HL-60/S4 treated with phorbol 12-myristate 13-acetate at 8.2 ng/mL for 4 days and 3 days (cell line): ENCODE measurements at regions not wholly inside any gene's neighbourhood (a gene's known extent, or its start where the extent isn't known, plus 50 kb on each side); places are given as distances from the start of the nearest gene placed in this dataset.

ENCODE experiments used
- in situ Hi-C: fragments of 300-500 bp; cut with MboI; formaldehyde crosslinking; loops from 2 replicates; pipeline ENCODE4 v1.15.0; 2022; ENCODE audit warnings: low sequenced_read_pairs

DNA sequence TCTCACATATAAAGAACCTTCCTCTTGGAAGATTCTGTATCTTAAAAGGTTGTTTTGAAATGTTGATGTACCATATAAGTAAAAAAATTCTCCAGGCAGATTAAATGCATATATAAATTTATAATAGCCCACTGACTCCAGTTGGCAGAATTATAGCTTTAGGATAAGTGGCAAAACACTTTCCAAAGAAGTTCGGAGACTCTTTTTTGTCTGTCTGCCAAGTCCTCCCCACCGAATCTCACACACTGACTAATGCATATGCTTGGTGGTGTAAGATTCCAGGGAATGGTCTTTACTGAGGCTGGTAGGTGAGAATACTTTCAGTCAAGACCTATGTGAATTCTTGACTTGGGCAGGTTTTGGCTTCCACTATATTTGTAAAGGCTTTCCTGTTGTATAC, 724.3 kb upstream of the CXADR start:
- in situ Hi-C loops, result no loop called here

DNA sequence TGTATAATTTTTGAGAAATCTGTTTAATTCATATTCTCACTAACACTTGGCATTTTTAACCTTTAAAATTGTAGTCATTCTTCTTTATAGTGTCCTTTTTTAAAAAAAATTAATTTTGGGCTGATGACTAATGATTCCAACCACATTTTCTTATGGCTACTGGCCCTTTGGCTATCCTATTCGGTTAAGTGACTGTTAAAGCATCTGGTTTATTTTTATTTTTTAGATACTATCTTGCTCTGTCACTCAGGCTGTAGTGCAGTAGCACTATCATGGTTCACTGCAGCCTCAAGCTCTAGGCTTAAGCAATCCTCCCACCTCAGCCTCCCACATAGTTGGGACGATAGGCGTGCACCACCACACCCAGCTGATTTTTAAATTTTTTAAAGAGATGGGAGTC, 723.2 kb upstream of the CXADR start:
- in situ Hi-C loops, result no loop called here

DNA sequence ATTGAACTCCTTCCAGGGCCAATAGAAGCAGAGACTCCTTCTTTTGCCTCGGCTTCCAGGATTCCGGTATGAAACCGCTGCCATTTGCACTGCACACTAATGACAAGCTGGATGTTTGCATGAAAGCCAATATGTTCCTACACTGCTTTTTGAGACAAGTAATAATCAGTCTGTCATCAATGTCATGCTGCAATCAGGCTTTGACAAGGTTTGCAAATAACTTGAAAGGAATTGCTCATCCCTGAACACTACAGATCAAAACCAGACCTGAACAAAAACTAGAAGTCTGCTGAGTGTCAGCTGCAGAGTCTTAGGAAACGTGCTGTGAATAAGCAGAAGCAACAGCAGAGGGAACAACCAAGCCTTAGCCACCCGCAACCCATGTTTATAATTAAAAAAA, 720.7 kb upstream of the CXADR start:
- in situ Hi-C loops, result no loop called here

DNA sequence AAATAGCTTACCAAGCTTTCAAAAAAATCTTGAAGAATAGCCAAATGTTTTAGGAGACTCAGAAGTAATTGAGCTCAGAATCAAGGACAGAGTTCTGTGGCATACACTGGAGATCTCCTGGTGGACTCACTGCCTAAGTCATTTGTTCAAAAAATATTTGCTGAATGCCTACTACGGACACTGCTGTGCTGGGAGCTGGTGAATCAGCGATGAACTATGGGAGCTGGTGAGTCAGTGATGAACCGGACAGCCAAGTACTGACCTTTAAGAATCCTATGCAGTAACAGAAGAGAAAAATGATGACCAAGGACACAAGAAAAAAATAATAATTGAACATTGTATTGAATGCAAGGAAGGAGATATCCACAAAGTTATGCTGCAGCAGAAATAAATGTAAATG, 717.9 kb upstream of the CXADR start:
- in situ Hi-C loops, result no loop called here

DNA sequence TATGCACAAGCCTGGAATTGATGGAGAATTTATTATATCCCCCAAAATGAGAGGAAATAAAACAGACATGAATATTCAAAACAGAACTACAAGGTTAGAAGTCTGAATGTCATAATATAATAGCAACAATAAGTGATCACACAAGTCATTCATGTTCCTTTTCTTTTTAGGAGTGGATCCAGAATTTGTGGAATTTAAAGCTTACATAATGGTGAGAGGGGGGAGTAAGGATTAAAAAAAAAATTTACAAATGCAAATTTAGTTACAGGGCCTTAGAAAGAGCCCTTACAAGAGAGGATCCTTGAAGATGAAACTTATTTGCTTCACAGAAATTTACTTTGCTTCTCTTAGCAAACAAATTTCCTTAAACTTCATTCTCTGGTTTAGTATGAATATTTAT, 716.1 kb upstream of the CXADR start:
- in situ Hi-C loops, result no loop called here

DNA sequence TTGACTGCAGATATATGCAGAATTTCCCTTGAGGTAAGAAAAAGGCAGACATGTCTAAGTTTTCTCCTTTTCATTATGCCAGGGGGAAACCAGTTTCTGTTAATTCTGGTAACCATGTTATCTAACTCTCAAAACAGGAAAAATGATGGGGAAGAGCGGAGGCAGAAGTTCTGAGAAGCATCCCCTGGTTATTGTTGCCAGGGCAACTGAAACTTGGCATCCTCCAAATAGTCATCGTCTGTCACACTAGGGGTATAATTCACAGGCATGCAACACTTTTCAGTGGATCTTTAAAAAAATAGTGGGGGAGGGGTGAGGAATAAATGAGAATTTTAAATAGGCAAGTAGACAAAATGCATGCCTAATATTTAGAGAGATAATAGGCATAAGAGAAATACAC, 715.3 kb upstream of the CXADR start:
- in situ Hi-C loops, result no loop called here

DNA sequence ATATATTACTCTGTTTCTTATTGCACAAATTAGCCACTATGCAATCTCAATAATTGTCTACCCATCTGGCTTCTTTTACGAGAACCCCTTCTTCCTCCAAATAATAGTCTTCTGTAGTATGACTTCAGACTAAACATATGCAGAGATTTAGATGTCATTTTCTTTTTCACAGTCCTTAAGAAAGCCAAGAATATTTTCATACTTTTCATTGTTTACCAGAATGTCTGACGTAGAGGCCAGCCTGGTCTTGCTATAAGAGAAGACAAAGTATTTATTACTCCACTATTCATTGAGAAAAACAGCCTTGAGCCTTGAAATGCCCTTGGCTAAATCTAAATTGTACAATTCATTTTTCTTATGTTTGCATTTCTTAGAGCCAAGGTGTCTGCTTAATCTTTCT, 714.9 kb upstream of the CXADR start:
- in situ Hi-C loops, result no loop called here

DNA sequence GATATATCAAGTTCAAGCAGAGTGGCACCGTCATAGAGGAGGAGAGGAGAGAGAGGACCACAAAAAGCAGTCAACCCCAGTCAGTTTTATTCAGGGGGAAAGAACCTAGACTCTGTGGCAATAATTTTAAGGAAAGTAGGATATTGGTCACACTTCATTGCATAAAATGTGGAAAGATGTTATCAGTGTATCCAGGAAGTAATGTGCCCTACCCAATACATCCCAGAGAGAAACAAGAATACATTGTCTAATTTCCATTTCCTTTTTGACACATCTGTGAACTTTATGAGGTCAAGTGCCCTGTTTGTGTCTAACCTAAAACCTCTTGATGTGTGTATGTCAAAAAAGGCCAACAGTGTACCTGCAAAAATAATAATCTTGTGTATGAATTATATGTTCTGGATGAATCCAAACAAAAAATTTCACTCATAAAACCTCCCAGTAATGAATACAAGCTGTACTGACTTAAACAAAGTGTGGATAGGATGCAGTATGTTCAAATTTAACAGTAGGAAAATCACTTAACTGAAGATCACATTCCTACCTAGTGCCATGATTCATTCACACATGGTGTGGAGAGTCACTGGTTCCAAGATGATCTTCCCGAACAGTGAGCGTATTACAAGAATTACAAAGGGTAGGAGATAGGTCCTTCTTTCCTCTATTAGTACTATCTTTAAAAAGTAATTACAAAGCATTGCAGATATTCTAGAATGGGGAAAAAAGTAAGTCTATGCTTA, 712.1 kb upstream of the CXADR start:
- in situ Hi-C loops, result no loop called here

DNA sequence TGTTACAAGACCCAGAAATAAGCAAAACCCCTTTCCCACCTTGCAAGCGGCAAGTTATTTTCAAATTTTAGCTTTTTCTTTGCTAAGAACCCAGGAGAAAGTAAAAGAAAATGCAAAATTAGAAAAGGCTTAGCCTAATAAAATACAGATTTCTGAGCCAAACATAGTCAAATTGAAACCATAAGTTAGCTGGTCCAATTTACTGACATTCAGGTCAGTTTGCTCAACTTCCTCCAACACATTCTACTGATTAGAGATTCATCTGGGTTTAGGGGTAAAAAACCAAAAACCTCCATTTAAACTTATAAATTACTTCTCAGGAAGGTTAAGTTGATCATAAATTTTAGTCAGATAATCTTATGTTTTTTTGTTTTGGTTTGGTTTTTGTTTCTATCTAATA, 701.8 kb upstream of the CXADR start:
- in situ Hi-C loops, result no loop called here

DNA sequence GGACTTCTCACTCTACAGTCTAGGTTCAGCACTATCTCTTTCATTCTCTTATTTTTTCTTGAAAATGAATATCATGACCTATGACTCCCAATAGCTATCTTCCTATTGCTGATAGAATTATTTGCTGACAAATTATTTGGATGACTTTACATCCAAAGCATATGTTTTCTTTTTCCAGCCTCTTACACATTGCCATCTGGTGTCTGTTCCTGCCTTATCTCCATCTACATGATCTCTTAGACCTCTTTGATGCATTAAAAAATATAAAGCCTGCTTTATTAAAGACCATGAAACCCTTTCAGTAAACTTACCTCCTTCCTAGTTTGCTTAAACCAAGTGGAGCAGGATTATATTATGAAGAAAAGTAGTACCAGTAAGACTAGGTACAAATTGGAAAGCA, 700.9 kb upstream of the CXADR start:
- in situ Hi-C loops, result no loop called here

DNA sequence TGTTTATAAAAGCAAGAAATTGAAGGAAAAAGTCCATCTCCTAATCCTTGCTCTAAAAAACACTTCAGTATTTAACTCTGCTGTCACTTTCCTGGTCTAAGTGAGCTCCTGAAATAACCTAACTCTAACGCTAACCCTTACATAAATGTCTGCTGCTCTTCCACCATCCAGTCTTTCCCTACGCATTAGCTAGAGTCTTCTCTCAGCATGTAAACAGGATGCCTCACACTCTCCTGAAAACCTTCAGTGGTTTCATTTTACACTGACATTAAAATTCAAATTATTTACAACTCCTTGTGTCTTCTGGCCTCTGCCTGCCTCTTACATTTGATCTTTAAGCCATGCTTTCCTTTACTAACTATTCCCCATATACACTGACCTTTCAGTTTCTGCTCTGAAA, 697.6 kb upstream of the CXADR start:
- in situ Hi-C loops, result no loop called here

DNA sequence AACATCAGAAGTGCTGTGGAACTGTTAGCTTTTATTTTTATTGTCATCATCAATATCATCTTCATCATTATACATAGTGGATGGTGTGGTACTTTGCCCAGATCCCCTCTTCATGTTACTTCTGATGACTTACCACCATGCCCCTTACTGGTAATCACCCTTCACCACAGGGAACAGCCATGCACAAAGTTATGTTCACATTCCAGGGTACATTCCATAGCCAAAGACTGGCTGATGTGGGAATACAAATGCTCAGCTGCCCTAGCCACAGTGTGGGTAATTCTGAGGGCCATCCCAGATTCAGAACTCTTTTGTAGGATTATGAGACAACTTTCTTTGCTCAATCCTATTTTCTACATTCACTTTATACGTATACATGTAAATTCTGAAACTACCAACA, 691.3 kb upstream of the CXADR start:
- in situ Hi-C loops, result no loop called here

DNA sequence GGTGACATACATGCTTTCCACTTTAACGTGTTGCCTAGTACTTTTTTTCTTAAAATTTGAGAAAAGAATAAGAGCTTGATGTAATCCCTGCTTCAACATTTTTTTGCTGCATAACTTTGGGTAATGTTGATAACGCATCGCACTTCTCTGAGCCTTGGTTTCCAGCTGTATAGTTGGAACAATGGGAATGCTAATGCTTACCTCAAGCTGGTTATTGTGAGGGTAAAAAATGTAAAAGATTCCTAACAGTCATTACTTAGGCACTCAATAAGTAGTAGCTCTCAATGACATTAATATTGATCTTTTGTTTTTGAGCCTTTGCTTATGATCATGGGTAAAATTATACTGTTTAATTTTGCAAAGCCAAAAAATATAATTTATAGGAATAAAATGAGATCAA, 683.3 kb upstream of the CXADR start:
- in situ Hi-C loops, result no loop called here

DNA sequence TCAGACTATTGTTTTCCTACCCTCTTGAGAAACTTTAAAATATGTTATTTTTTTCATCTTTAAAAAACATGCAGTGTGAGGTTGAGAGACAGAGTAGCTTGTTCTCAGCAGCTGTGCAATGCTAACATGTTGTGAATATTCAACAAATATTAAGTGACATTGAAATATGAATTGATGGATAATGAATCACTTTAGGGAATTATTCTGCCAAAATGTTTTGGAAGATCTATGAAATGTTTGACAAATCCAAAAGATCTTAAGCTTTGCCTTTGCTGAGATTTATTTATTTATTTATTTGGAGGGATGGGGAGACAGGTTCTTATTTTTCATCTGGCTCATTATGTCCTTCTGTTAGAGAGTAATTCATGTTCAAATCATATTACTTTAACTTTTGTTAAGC, 680.1 kb upstream of the CXADR start:
- in situ Hi-C loops, result no loop called here

DNA sequence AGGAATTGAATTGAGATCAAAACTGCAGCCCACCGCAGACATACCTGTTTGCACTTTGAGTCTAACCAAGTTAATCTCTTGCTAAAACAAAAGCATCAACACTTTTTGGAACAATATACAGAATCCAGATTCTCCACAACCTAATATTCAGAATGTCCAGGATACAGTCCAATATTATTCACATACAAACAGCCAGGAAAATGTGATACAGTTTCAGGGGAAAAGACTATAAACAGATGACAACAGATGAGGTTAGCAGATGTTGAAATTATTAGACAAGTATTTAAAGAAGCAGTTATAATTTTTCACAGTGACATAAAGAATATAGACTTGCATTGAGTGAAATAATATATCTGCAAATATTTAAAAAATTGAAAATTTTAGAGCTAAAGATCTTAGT, 678.1 kb upstream of the CXADR start:
- in situ Hi-C loops, result no loop called here

DNA sequence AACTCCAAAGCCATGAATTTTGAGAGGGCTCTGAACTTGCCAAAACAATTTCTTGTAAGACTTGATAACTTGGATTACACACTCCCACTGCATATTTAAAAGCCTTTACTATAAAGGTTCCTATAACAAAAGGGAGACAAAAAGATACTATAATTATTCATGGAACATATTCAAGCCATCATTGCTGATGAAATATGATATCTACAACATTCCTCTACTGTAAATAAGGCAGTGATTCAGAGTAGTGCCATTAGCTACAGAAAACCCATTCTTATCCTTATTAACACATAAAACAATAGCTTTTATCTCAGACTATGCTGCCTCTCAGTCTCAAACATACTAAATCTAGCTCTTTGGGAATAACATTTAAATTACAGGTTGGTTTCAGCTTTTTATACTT, 675.5 kb upstream of the CXADR start:
- in situ Hi-C loops, result no loop called here

DNA sequence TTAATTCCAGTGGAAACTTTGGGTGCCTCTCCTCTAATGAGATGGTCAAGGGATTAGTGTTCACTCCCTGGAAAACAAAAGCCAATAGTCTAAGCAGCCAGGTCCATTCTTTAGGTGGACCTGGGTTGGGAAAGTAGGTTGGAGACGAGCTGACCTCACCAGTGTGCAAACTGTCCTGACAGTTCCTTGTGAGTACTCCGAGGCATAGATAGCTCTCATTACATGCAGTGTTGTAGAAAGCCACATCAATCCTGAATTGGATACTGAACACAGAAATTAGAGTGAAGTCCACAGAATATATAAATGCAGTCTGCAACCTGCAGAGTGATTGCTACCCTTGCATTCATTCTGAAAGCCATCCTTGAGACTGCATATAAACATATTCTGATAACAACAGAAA, 675.1 kb upstream of the CXADR start:
- in situ Hi-C loops, result no loop called here

DNA sequence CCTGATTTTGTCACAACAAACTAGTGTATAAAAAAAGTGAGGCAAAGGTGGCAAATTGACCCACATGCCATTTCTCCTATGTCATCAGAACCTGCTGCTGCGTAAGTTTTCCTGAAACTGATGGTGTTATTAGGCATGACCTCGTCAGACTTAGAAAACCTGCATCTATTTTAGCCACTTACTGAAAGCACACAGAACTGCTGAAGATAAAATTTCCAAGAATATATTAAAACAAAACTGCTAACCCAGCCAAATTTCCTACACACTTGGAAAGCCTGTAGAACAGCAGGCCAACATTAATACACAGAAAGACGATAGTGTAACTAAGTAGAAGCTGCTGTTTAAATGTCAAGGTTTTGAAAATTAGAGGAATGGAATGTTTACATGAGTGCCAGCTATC, 674.5 kb upstream of the CXADR start:
- in situ Hi-C loops, result no loop called here

DNA sequence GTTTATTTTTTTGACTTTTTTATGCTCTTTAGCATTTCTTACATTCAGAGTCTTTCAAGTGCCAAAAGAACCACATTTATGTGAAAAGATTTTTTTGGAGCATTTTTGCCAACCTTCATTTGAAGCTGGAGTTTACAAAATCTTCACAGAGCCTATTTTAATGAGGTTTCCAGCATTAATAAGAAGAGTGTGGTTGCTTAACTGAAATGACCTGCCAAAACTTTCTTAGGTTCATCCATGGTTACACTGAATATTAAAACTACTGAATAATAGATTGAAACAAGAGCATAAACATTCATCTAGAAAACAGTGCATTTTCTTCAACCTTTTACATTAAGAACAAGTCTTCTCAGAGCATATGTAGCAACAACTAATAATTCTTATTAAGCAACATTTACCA, 672.3 kb upstream of the CXADR start:
- in situ Hi-C loops, result no loop called here

DNA sequence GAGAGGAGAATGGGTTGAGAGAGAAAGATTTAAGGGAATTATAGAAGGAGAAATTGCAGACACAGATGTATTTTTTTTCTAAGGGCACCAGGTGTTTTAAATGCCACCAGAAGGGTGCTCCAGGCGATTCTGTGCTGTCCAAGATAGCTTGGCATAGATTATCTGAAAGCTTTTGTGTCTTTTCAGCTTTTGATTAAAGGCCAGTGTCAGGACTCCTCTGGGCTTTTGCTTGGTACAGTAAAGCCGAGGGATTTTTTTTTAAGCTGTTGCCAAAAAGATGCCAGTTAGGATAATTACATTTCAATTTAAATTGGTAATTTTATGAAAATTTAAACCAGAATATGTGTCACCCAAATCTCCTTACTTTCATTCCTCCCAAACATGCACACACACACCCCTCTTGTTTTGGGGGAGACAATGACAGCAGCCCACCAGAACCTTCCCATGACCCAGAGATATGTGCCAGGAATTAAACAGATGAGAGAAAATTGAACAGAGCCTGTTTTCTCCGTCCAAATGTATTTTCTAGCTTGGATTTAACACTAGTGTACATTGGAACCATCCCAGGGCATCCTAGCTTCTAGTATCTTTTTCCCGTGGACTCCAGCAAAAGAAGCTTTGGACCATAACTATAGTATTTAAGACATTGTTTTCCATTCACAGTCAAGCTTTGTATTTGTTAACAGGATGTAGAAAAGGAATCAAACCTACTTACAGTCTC, 670.7 kb upstream of the CXADR start:
- in situ Hi-C loops, result no loop called here

DNA sequence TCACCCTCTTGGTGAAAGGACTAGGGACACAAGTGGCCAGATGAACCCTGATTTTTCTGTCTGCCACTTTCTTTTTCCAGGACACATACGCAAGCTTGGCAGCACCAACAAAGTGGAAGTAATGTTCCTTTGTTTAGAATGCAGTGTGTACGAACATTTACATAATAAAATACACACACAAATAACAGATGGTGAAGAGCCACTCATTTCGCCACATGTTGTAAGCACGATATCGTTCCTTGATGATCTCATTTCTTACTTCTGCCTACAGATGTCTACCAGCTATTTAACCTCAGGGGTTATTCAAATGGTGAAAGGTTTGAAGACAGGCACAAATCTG, 670.2 kb upstream of the CXADR start:
- in situ Hi-C loops, result no loop called here

DNA sequence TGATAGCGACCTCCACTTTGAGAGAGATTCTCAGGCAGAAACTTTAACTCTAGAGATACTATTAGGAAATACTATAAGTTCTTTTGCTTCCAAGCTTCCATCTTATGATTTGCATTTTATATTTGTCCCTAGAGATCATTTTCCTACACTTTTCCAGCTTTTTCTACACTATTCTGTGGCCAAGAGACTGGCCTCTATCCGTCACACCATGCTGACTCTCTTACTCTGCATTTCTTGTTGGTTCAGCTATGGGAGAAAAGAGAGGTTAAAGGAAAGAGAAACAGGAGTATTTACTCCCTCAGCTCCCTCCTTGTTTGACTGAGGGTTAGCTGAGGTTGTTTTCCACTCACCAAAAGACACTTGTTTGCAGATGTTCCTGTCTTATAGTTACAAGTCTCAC, 665.6 kb upstream of the CXADR start:
- in situ Hi-C loops, result no loop called here

DNA sequence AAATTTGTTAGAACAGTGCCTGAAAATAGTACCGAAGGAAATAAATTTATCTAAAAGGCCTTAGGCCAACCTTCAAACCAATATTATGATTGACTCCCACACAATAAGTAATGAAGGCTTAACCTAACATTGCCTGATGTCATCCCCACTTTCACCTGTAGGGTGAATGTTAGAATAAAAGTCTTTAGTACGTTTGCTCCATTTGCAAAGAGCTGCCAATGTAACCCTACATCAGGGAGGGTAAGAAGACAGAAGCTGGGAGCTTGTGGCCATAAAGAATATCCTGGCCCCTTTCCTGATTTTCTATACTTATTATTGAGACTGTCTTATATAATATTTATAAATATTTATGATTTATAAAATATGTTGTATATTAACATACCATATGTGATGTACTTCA, 661.8 kb upstream of the CXADR start:
- in situ Hi-C loops, result no loop called here
